Colonic mucosa (tissue), 4 donors: ENCODE measurements at regions not wholly inside any gene's neighbourhood (a gene's known extent, or its start where the extent isn't known, plus 50 kb on each side); places are given as distances from the start of the nearest gene placed in this dataset.

Experiments used
- DNase-seq: peaks from one replicate; pipeline ENCODE4 v3.0.0-alpha.2; 2020
- H3K27ac ChIP-seq: fragments of 200-600 bp; one replicate; pipeline ENCODE4 v1.8.0; 2021
- H3K27me3 ChIP-seq: fragments of 200-600 bp; one replicate; pipeline ENCODE4 v1.8.0; 2021
- H3K36me3 ChIP-seq: fragments of 200-600 bp; one replicate; pipeline ENCODE4 v1.8.0; 2021
- H3K4me1 ChIP-seq: fragments of 200-600 bp; one replicate; pipeline ENCODE4 v1.8.0; 2021; ENCODE audit warnings: mild to moderate bottlenecking
- H3K4me3 ChIP-seq: fragments of 200-600 bp; one replicate; pipeline ENCODE4 v1.8.0; 2021
- H3K9ac ChIP-seq, 2 donors: one replicate each; pipeline ENCODE4 v1.7.0; 2013; ENCODE audit warnings: control low read depth in 2 of 2, low read depth in 2 of 2, low read length in 2 of 2
- H3K9me3 ChIP-seq: fragments of 200-600 bp; one replicate; pipeline ENCODE4 v1.8.0; 2021
- intact Hi-C: fragments of 100-400 bp; cut with DNase I; formaldehyde crosslinking; loops from one replicate; pipeline ENCODE4 v1.14.1; 2022
- TF ChIP-seq, protein P1 (sequence below): fragments of 200-600 bp; IDR thresholded peaks from one replicate; pipeline ENCODE4 v1.8.0; 2022; ENCODE audit warnings: antibody characterized with exemption, mild to moderate bottlenecking
- donor health status: healthy.
- donor health status: DM: no; HTN: no; CAD: no.
- donor health status: DM: no; HTN: no; CAD: no.

DNA sequence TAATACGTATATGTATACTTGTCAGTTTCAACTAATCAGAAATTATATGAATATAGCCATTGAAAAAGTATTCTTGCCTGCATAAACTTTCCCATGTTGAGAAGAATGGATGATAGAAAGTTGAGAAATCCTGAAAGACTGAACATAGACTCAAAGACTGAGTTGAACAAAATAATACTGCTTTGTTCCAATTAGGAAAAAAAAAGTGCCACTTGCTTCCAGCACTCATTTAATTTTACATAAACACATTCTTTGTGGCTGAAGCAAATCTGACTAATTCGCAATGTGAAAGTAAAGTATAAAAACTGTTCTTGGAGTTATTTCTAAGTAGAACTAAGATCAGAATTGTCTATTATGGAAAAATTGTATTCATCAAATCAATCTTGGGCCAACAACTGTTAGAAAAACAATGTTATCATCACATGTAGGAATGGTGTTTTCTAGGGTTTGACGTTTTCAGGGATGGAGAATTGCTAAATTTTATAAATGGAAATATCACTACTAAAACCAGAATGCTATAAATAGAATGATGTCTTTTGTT, 2334.6 kb downstream of the PCDH7 start:
- H3K36me3 ChIP-seq: no peaks in the 10 kb centered on the region
- no peak overlapping the region for H3K9ac ChIP-seq
- intact Hi-C loops: no loop called here
- H3K27me3 ChIP-seq: no peaks in the 10 kb centered on the region
- no peak for DNase-seq
- no peaks in the 10 kb centered on the region for H3K4me1 ChIP-seq
- H3K4me3 ChIP-seq: no peak overlapping the region
- no peaks in the 10 kb centered on the region for H3K9me3 ChIP-seq
- H3K27ac ChIP-seq: no peak overlapping the region
- TF ChIP-seq, protein P1, sequence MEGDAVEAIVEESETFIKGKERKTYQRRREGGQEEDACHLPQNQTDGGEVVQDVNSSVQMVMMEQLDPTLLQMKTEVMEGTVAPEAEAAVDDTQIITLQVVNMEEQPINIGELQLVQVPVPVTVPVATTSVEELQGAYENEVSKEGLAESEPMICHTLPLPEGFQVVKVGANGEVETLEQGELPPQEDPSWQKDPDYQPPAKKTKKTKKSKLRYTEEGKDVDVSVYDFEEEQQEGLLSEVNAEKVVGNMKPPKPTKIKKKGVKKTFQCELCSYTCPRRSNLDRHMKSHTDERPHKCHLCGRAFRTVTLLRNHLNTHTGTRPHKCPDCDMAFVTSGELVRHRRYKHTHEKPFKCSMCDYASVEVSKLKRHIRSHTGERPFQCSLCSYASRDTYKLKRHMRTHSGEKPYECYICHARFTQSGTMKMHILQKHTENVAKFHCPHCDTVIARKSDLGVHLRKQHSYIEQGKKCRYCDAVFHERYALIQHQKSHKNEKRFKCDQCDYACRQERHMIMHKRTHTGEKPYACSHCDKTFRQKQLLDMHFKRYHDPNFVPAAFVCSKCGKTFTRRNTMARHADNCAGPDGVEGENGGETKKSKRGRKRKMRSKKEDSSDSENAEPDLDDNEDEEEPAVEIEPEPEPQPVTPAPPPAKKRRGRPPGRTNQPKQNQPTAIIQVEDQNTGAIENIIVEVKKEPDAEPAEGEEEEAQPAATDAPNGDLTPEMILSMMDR: no peak

DNA sequence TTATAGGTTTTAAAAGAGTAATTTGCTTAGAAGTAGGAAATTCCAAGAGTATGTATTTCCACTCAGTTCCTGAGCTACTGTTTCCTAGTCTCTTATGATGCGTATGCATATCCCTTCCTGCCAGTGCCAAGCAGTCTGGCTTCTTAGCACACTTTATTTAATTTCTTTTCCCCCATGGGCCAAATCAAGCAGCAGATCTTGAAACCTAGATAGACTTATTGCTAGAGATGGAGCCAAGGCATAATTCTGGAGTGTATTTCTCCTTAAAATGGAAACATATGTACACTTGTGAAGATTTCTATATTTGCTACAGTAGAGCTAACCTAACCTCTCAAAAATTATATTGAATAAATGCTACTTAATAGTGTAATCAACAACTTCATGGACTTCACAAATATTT, 2337.6 kb downstream of the PCDH7 start:
- Histone ChIP-seq H3K27ac (no peak overlapping the region), H3K27me3 (no peaks in the 10 kb centered on the region), H3K9ac (no peak overlapping the region), H3K4me3 (no peak overlapping the region), H3K36me3 (no peaks in the 10 kb centered on the region), H3K9me3 (no peaks in the 10 kb centered on the region), H3K4me1 (no peaks in the 10 kb centered on the region)
- no peak for DNase-seq
- intact Hi-C loops: no loop called here
- TF ChIP-seq, protein P1: no peak

DNA sequence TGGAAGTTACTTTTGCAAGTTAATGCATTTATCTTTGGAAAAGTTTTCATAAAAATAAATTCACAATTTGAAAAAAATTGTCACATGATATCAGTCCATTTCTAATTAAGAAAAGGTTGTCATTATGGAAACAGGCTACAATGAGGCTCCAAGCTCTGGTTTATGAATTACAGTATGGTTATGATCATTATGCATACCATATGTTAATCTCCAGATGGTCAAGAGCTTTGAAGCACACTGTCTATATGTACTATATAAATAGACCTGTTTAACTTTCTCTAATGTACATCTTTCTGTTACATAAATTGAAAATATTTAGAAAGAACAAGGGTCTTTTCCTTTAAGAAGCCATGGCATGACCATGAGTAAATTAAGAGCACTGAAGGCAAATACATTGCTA, 2338.8 kb downstream of the PCDH7 start:
- Histone ChIP-seq H3K9me3 (no peaks in the 10 kb centered on the region), H3K4me1 (no peaks in the 10 kb centered on the region), H3K27ac (no peak overlapping the region), H3K27me3 (no peaks in the 10 kb centered on the region), H3K9ac (no peak overlapping the region), H3K4me3 (no peak overlapping the region), H3K36me3 (no peaks in the 10 kb centered on the region)
- no peak for DNase-seq
- intact Hi-C loops: no loop called here
- TF ChIP-seq, protein P1: no peak

DNA sequence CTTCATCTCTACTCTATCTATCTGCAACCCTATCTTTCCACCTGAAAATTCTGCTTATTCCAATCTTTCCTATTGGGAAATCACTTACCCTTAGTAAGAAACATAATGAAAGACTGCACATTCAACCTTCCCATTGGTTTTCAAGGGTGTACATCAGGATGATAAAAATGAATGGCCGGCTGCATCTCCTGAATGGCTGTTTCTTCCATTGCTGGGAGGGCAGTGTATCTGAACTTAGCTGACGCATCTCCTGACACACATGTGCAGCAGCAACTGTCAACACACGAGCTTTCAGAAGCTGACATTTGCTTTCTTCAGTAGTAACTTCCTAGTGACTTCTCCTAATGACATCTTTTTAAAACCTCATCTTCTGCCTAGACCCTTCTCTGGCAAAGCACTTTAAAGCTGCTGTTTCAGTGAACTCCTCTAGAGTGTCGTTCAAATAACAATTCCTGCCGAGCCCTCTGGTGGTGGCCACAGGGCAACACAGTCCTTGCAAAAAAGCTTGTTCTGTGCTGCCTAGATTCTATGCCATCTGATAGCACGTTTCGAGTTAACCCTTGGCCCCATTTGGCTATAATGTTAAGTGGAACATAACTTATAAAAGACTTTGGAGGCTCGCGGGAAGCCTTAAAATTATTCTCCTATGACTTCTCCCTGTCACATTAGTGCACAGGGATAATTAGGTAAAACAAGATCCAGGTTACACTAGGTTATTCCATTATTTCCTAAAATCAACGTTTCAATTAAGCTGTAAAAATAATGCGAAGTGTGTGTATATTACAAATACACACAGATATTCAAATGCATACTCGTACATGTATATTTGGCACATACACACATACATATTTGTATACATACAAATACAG, 2340.7 kb downstream of the PCDH7 start:
- Histone ChIP-seq H3K27ac (no peak overlapping the region), H3K9ac (no peak overlapping the region), H3K36me3 (no peaks in the 10 kb centered on the region), H3K4me3 (no peak overlapping the region), H3K27me3 (no peaks in the 10 kb centered on the region), H3K4me1 (no peaks in the 10 kb centered on the region), H3K9me3 (no peaks in the 10 kb centered on the region)
- TF ChIP-seq, protein P1: peak; percentile 71
- DNase-seq: peak; percentile 34
- intact Hi-C loops: loop anchor here (5.0 kb wide), 1 partner anchor 154 kb away; no protein-coding TSS in a partner anchor

DNA sequence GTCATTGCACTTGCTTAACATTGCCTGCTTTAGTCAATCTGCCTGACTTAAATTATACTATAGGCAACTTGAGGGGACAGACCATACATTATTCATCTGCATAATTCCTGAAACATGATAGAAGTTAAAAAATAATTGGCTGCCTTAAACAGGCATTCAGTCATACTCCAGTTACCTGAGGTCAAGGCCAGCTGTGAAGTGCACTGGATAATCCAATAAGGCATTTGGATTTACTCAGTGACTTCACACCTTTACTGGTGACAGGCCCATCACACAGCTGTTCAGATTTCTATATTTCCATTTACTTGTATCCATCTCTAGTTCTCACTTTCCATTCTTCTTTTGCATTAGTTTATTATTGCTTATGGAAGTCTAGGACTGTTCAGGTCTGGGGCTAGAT, 2341.6 kb downstream of the PCDH7 start:
- Histone ChIP-seq H3K4me3 (no peak overlapping the region), H3K27ac (no peak overlapping the region), H3K9me3 (no peaks in the 10 kb centered on the region), H3K4me1 (no peaks in the 10 kb centered on the region), H3K36me3 (no peaks in the 10 kb centered on the region), H3K9ac (no peak overlapping the region), H3K27me3 (no peaks in the 10 kb centered on the region)
- DNase-seq: no peak
- intact Hi-C loops: loop anchor here (5.0 kb wide), 1 partner anchor 154 kb away; no protein-coding TSS in a partner anchor
- TF ChIP-seq, protein P1: no peak
